Endothelial cell of umbilical vein (primary cell): ENCODE measurements at regions not wholly inside any gene's neighbourhood (a gene's known extent, or its start where the extent isn't known, plus 50 kb on each side); places are given as distances from the start of the nearest gene placed in this dataset.

Experiments used
- BruUV-seq: library from RNA; stranded (reverse); fragments of 400-500 nt; replicated peaks from 2 replicates; lab custom pipeline; 2021; lab: Mats Ljungman, UMichigan
- CTCF ChIA-PET: fragments of 300-600, 350-600 bp; sonication (Branson Sonifier 250); formaldehyde crosslinking; loops from one replicate; lab custom pipeline; 2021; ENCODE audit warnings: antibody characterized with exemption, inconsistent platforms; lab: Charles Lee
- POLR2A ChIA-PET: fragments of 300-600, 350-600 bp; sonication (Branson Sonifier 250); formaldehyde crosslinking; loops from one replicate; lab custom pipeline; 2021; ENCODE audit warnings: antibody characterized with exemption, inconsistent platforms; lab: Charles Lee
- DNase-seq: peaks from one replicate; pipeline ENCODE4 v3.0.0-alpha.2; 2011; ENCODE audit warnings: low read depth, low spot score
- FAIRE-seq: peaks from 2 replicates; lab custom pipeline; 2011; peaks lifted over from hg19 to GRCh38; lab: Jason Lieb, UNC
- H2AFZ ChIP-seq: 2 replicates; pipeline ENCODE4 v1.6.0; 2012; ENCODE audit warnings: low read depth, low read length, control low read depth, inconsistent platforms
- H3K27ac ChIP-seq: 2 replicates; pipeline ENCODE4 v1.5.1; 2011; ENCODE audit warnings: low read depth, mild to moderate bottlenecking, control low read depth, low read length, moderate library complexity; ENCODE audit not compliant: insufficient read depth
- H3K27me3 ChIP-seq, 2 experiments: 2 replicates each; pipeline versions ENCODE4 v1.6.0 to v1.6.1; 2011; ENCODE audit warnings: low read length in 2 of 2, mixed read lengths in 1 of 2; ENCODE audit not compliant: control insufficient read depth in 2 of 2, insufficient read depth in 2 of 2
- H3K36me3 ChIP-seq, 2 experiments: 2 replicates in 1 of 2; 3 replicates in 1 of 2; pipeline ENCODE4 v1.5.1; 2011; ENCODE audit warnings: low read length in 2 of 2, mild to moderate bottlenecking in 1 of 2, moderate library complexity in 1 of 2; ENCODE audit not compliant: control insufficient read depth in 2 of 2, insufficient read depth in 2 of 2; ENCODE audit errors: extremely low read depth in 1 of 2
- H3K4me1 ChIP-seq: 3 replicates; pipeline ENCODE4 v1.5.1; 2011; ENCODE audit warnings: mild to moderate bottlenecking, low read length; ENCODE audit not compliant: control insufficient read depth, insufficient read depth; ENCODE audit errors: extremely low read depth
- H3K4me2 ChIP-seq: 2 replicates; pipeline ENCODE4 v1.6.1; 2011; ENCODE audit warnings: low read length, control low read depth, mixed read lengths; ENCODE audit not compliant: insufficient read depth
- H3K4me3 ChIP-seq, 3 experiments: fragments of 200-600 bp in 1 of 3; sonication (generic), shearing (Covaris generic) in 1 of 3; replicated peaks in 1 of 3; 2 replicates each; pipeline ENCODE4 v1.5.1; 2011 to 2016; ENCODE audit warnings: control low read depth in 3 of 3, low read length in 3 of 3, mild to moderate bottlenecking in 2 of 3, inconsistent platforms in 1 of 3, low read depth in 1 of 3, moderate library complexity in 1 of 3; ENCODE audit not compliant: insufficient read depth in 1 of 3
- H3K79me2 ChIP-seq: 2 replicates; pipeline ENCODE4 v1.6.0; 2012; ENCODE audit warnings: low read length, inconsistent platforms; ENCODE audit not compliant: control insufficient read depth, insufficient read depth
- H3K9ac ChIP-seq: replicated peaks from 2 replicates; pipeline ENCODE3; 2011; ENCODE audit warnings: low read length, control low read depth; ENCODE audit not compliant: insufficient read depth; ENCODE audit errors: extremely low read depth
- H3K9me1 ChIP-seq: replicated peaks from 3 replicates; pipeline ENCODE4 v1.6.0; 2011; ENCODE audit warnings: mild to moderate bottlenecking, low read length; ENCODE audit not compliant: control insufficient read depth, insufficient read depth; ENCODE audit errors: extremely low read depth
- H3K9me3 ChIP-seq: replicated peaks from 2 replicates; pipeline ENCODE4 v1.5.1; 2012; ENCODE audit warnings: low read length, inconsistent platforms; ENCODE audit not compliant: control insufficient read depth, insufficient read depth
- H4K20me1 ChIP-seq: replicated peaks from 2 replicates; pipeline ENCODE3; 2011; ENCODE audit warnings: mild to moderate bottlenecking, low read length; ENCODE audit not compliant: control insufficient read depth, insufficient read depth; ENCODE audit errors: extremely low read depth
- CTCF ChIP-seq, 2 donors: IDR thresholded peaks; 1 replicate in 1 of 2; 2 replicates in 1 of 2; pipeline ENCODE4 v1.5.1; 2011; ENCODE audit warnings: low read length in 2 of 2, mild to moderate bottlenecking in 2 of 2, moderate library complexity in 2 of 2, control low read depth in 1 of 2, inconsistent platforms in 1 of 2, low read depth in 1 of 2; ENCODE audit not compliant: insufficient read depth in 1 of 2; ENCODE audit errors: extremely low read depth in 1 of 2
- EZH2 ChIP-seq: IDR thresholded peaks from 2 replicates; pipeline ENCODE4 v1.6.1; 2012; ENCODE audit warnings: borderline replicate concordance, low read depth, mild to moderate bottlenecking, moderate library complexity, low read length, inconsistent platforms; ENCODE audit not compliant: severe bottlenecking
- FOS ChIP-seq: IDR thresholded peaks from 2 replicates; pipeline ENCODE4 v1.6.1; 2011; ENCODE audit warnings: mild to moderate bottlenecking, low read length, moderate library complexity, borderline replicate concordance; ENCODE audit not compliant: insufficient read depth
- GATA2 ChIP-seq: IDR thresholded peaks from 2 replicates; pipeline ENCODE4 v1.7.0; 2011; ENCODE audit warnings: low read depth, mild to moderate bottlenecking, moderate library complexity, mixed read lengths, low read length; ENCODE audit not compliant: insufficient read length, insufficient read depth
- JUN ChIP-seq: IDR thresholded peaks from 2 replicates; pipeline ENCODE4 v1.6.1; 2011; ENCODE audit warnings: borderline replicate concordance, low read depth; ENCODE audit not compliant: insufficient read length, insufficient read depth
- MAX ChIP-seq: IDR thresholded peaks from 2 replicates; pipeline ENCODE4 v1.6.1; 2011; ENCODE audit not compliant: insufficient read depth, insufficient read length
- MYC ChIP-seq: IDR thresholded peaks from one replicate; pipeline ENCODE4 v1.6.1; 2011; ENCODE audit warnings: mild to moderate bottlenecking, low read depth, low read length
- POLR2A ChIP-seq: IDR thresholded peaks from 2 replicates; pipeline ENCODE4 v1.6.1; 2012; ENCODE audit warnings: low read depth, mild to moderate bottlenecking, control low read depth, low read length
- POLR2AphosphoS5 ChIP-seq: IDR thresholded peaks from 2 replicates; pipeline ENCODE4 v1.6.1; 2012; ENCODE audit warnings: low read depth, mild to moderate bottlenecking, control low read depth, low read length, moderate library complexity; ENCODE audit not compliant: insufficient read depth
- dilution Hi-C: fragments of 300-500 bp; cut with MboI; formaldehyde crosslinking; loops from one replicate; pipeline ENCODE4 v1.15.0; 2019; ENCODE audit warnings: low sequenced_read_pairs; ENCODE audit not compliant: extremely low pct_ligation_motif_present
- intact Hi-C: fragments of 100-400 bp; cut with micrococcal nuclease; formaldehyde crosslinking; loops from one replicate; pipeline ENCODE4 v1.10.0; 2022

GRCh38 chr2:49259926-49260325 lies 105.6 kb upstream of the FSHR start:
- H3K4me1 ChIP-seq: peaks cover 3% of the 10 kb centered on the region
- FAIRE-seq (no peak), DNase-seq (no peak)
- no peaks in the 10 kb centered on the region for H3K9me1 ChIP-seq
- no peaks in the 10 kb centered on the region for H3K27me3 ChIP-seq
- BruUV-seq: no TSS peak
- ChIA-PET POLR2A (no interaction called here), CTCF (no interaction called here)
- TF ChIP-seq POLR2A (no peak), POLR2AphosphoS5 (no peak), JUN (no peak), CTCF (IDR thresholded peaks at IDR 0.05; ENCODE audit: extremely low read depth in 1 of 2, insufficient read depth in 1 of 2, low read depth in 1 of 2, low read length in 2 of 2) (no peak), FOS (no peak), GATA2 (no peak), MAX (no peak), MYC (no peak), EZH2 (no peak)
- H4K20me1 ChIP-seq: no peaks in the 10 kb centered on the region
- no peaks in the 10 kb centered on the region for H3K36me3 ChIP-seq
- no peak overlapping the region for H3K9ac ChIP-seq
- H3K4me3 ChIP-seq: no peak overlapping the region
- no peak overlapping the region for H3K4me2 ChIP-seq
- intact Hi-C loops (loop anchor here (5.0 kb wide), 1 partner anchor 882 kb away; no protein-coding TSS in a partner anchor), dilution Hi-C loops (no loop called here)
- H3K9me3 ChIP-seq: peaks cover 1% of the 10 kb centered on the region
- H3K27ac ChIP-seq: no peak overlapping the region
- H2AFZ ChIP-seq: no peak overlapping the region
- H3K79me2 ChIP-seq: no peaks in the 10 kb centered on the region
